ENCODE measurements at regions not wholly inside any gene's neighbourhood (a gene's known extent, or its start where the extent isn't known, plus 50 kb on each side); places are given as distances from the start of the nearest gene placed in this dataset.
"Not testable (repeated sequence)": the region's sequence is repeated elsewhere in the genome, so short reads cannot be mapped to it uniquely, and the experiment has no call there.

DNA sequence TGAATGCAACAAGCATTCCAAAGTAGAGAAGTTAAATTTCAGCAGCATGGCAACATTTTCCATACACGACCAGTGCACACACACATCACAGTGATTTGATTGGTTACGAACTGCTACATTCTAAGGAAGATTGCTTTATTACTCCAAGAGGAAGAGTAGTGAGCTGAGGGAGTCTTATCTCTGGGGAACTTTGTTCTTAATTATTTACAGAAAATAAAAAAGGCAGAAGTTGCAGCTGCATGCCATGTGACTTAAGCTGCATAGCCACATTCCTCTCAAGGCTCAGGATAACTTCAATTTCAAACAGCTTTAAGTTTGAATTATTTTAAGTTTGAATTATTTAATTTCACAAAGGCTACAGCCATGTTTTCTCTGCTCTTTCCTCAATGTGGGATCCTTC lies 71.6 kb upstream of the HSPB3 start:
- H3K4me3 ChIP-seq: no peak overlapping the region
- no peaks in the 10 kb centered on the region for H3K4me1 ChIP-seq
- no peak overlapping the region for H3K27ac ChIP-seq
- intact Hi-C loops (cut with DNase I): no loop called here
- 15 to 47% methylated on average over 2 of the region's 2 CpGs for WGBS, 2 donors
- TF ChIP-seq EP300 (IDR thresholded peaks at IDR 0.05) (no peak), POLR2A (IDR thresholded peaks at IDR 0.05) (no peak), POLR2AphosphoS5 (IDR thresholded peaks at IDR 0.05) (no peak)
- TF ChIP-seq, protein P1, sequence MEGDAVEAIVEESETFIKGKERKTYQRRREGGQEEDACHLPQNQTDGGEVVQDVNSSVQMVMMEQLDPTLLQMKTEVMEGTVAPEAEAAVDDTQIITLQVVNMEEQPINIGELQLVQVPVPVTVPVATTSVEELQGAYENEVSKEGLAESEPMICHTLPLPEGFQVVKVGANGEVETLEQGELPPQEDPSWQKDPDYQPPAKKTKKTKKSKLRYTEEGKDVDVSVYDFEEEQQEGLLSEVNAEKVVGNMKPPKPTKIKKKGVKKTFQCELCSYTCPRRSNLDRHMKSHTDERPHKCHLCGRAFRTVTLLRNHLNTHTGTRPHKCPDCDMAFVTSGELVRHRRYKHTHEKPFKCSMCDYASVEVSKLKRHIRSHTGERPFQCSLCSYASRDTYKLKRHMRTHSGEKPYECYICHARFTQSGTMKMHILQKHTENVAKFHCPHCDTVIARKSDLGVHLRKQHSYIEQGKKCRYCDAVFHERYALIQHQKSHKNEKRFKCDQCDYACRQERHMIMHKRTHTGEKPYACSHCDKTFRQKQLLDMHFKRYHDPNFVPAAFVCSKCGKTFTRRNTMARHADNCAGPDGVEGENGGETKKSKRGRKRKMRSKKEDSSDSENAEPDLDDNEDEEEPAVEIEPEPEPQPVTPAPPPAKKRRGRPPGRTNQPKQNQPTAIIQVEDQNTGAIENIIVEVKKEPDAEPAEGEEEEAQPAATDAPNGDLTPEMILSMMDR (IDR thresholded peaks at IDR 0.05): no peak
- DNase-seq: no peak
- H3K9me3 ChIP-seq: no peaks in the 10 kb centered on the region
- H3K36me3 ChIP-seq: no peaks in the 10 kb centered on the region
- H3K27me3 ChIP-seq: no peaks in the 10 kb centered on the region

DNA sequence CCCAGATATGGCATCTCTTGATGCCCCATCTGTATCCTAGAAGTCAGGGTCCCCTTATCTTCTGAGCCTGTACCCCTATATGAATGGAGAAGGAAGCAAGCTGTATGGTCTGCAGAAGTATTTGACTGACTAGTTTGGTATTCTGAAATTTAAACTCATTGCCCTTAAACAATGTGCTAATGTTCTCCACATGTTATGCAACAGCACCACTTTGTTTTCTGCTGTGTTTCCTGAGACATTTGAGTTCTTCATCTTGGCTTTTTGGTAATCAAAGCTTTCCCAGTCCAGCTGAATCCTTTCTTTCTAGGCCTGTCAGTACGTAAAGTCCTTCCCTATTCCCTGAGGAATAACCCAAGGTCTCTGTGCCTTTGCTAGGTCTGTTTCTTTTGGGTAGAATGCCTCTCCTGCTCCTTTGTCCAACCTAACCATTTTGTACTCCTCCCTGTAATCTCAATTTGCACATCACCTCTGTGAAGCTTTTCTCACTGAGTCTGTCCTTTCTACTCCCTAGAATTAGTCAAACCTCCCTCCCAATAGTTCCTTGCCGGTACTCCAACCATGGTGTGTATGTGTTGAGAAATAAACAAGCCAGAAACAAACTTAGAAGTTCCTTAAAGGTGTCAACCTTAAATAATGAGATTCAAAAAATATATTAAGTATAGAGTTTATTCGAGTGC lies 72.1 kb upstream of the HSPB3 start:
- no peak for DNase-seq
- no peaks in the 10 kb centered on the region for H3K36me3 ChIP-seq
- TF ChIP-seq EP300 (IDR thresholded peaks at IDR 0.05): no peak
- TF ChIP-seq, protein P1 (IDR thresholded peaks at IDR 0.05): no peak
- no peak for TF ChIP-seq POLR2A (IDR thresholded peaks at IDR 0.05)
- no peak for TF ChIP-seq POLR2AphosphoS5 (IDR thresholded peaks at IDR 0.05)
- H3K4me1 ChIP-seq: no peaks in the 10 kb centered on the region
- 41 to 69% methylated on average over 3 of the region's 3 CpGs for WGBS, 2 donors
- H3K27me3 ChIP-seq: no peaks in the 10 kb centered on the region
- H3K4me3 ChIP-seq: no peak overlapping the region
- H3K9me3 ChIP-seq: no peaks in the 10 kb centered on the region
- intact Hi-C loops (cut with DNase I): no loop called here
- no peak overlapping the region for H3K27ac ChIP-seq

DNA sequence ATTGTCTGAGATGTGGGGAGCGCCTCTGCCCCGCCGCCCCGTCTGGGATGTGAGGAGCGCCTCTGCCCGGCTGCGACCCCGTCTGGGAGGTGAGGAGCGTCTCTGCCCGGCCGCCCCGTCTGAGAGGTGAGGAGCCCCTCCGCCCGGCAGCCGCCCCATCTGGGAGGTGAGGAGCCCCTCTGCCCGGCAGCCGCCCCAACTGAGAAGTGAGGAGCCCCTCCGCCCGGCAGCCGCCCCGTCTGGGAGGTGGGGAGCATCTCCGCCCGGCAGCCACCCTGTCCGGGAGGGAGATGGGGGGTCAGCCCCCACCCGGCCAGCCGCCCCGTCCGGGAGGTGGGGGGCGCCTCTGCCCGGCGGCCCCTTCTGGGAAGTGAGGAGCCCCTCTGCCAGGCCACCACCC lies 70.9 kb upstream of the ARL15 start:
- H3K4me1 ChIP-seq; DNase-seq; H3K9me3 ChIP-seq; H3K27ac ChIP-seq; intact Hi-C loops (cut with DNase I); H3K4me3 ChIP-seq; H3K27me3 ChIP-seq; H3K36me3 ChIP-seq: not testable (repeated sequence)
- WGBS, 2 donors: 95 to 97% methylated on average over 31 of the region's 31 CpGs

DNA sequence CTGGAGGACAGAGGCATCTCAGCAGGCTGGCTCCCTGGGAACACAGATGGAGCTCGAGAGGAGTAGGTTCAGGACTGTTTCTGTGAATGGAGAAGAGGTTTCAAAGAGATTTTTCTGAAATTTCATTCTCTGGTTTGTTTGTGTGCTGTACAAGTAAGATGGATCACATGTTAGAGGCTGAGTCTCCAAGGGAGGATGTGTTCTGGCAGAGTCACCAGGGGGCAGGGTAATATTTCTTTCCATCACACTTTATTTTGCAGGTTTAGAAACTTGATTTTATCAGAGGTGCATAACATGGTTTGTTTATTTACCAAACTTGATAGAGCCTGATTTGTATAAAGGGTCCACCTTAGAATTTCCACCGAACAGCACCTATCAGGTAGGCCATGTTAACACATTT lies 69.2 kb upstream of the ARL15 start:
- Histone ChIP-seq H3K27ac (no peak overlapping the region), H3K36me3 (no peaks in the 10 kb centered on the region), H3K4me3 (no peak overlapping the region), H3K27me3 (no peaks in the 10 kb centered on the region), H3K4me1 (no peaks in the 10 kb centered on the region), H3K9me3 (no peaks in the 10 kb centered on the region)
- TF ChIP-seq POLR2AphosphoS5 (IDR thresholded peaks at IDR 0.05) (no peak), POLR2A (IDR thresholded peaks at IDR 0.05) (no peak), EP300 (IDR thresholded peaks at IDR 0.05) (no peak)
- TF ChIP-seq, protein P1 (IDR thresholded peaks at IDR 0.05): no peak
- 90 to 91% methylated on average over 2 of the region's 2 CpGs for WGBS, 2 donors
- DNase-seq: no peak
- intact Hi-C loops (cut with DNase I): no loop called here

DNA sequence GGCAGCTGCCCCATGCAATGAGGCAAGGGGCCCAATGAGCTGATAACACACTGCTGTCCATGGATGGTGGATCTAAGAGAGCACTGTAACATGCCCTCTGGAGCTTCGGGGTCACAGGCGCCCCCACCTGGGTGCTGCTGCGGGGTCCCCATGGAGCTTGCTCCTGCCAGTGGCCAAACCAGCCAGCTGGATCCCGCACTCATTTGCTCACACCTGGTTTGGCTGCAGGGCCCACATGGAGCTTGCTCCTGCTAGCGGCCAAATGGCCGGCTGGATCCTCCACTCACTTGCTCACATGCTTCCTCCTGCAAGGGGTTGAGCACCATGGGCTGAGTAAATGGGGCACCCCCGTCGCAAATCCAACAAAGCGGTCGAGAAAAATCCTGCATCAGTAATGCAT lies 68.3 kb upstream of the ARL15 start:
- TF ChIP-seq POLR2AphosphoS5 (IDR thresholded peaks at IDR 0.05) (no peak), POLR2A (IDR thresholded peaks at IDR 0.05) (no peak), EP300 (IDR thresholded peaks at IDR 0.05) (no peak)
- TF ChIP-seq, protein P1 (IDR thresholded peaks at IDR 0.05): no peak
- 95 to 98% methylated on average over 10 of the region's 10 CpGs for WGBS, 2 donors
- DNase-seq: no peak
- Histone ChIP-seq H3K27ac (no peak overlapping the region), H3K36me3 (no peaks in the 10 kb centered on the region), H3K9me3 (no peaks in the 10 kb centered on the region), H3K4me3 (no peak overlapping the region), H3K4me1 (no peaks in the 10 kb centered on the region), H3K27me3 (no peaks in the 10 kb centered on the region)
- intact Hi-C loops (cut with DNase I): no loop called here

DNA sequence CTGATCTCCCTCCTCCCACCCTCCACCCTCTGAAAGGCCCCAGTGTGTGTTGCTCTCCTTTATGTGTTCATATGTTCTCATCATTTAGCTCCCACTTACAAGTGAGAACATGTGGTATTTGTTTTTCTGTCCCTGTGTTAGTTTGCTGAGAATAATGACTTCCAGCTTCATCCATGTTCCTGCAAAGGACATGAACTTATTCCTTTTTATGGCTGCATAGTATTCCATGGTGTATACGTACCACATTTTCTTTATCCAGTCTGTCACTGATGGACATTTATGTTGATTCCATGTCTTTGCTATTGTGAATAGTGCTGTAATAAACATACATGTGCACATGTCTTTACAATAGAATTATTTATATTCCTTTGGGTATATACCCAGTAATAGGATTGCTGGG lies 67.0 kb upstream of the ARL15 start:
- H3K27me3 ChIP-seq; DNase-seq; H3K9me3 ChIP-seq; H3K4me3 ChIP-seq; intact Hi-C loops (cut with DNase I); H3K4me1 ChIP-seq; H3K27ac ChIP-seq; H3K36me3 ChIP-seq: not testable (repeated sequence)
- WGBS, 2 donors: 95 to 98% methylated on average over 1 of the region's 1 CpG

All from sigmoid colon (tissue), 6 donors.